Neural cell (in vitro differentiated cells): ENCODE measurements at regions not wholly inside any gene's neighbourhood (a gene's known extent, or its start where the extent isn't known, plus 50 kb on each side); places are given as distances from the start of the nearest gene placed in this dataset.

Experiments used
- CTCF ChIP-seq: fragments of 450-650 bp; IDR thresholded peaks from 2 replicates; pipeline ENCODE4 v1.5.1; 2014; ENCODE audit warnings: antibody characterized with exemption, mild to moderate bottlenecking, moderate library complexity; ENCODE audit not compliant: poor library complexity, severe bottlenecking
- RAD21 ChIP-seq: fragments of 450-650 bp; conservative IDR thresholded peaks from 2 replicates; pipeline ENCODE4 v1.6.1; 2014; ENCODE audit warnings: antibody characterized with exemption, mild to moderate bottlenecking, moderate library complexity

- no peak for TF ChIP-seq CTCF
- no peak for TF ChIP-seq RAD21
Measured at GRCh38 chr12:105948331-105948730, 190.4 kb downstream of the NUAK1 start.
